D721Med (cell line): ENCODE measurements at regions not wholly inside any gene's neighbourhood (a gene's known extent, or its start where the extent isn't known, plus 50 kb on each side); places are given as distances from the start of the nearest gene placed in this dataset.

Experiments
- DNase-seq: peaks from one replicate; pipeline ENCODE4 v3.0.0; 2011; ENCODE audit warnings: low spot score; ENCODE audit not compliant: insufficient read length
- FAIRE-seq: peaks from 2 replicates; lab custom pipeline; 2011; peaks lifted over from hg19 to GRCh38; lab: Jason Lieb, UNC
- CTCF ChIP-seq: IDR thresholded peaks from 2 replicates; pipeline ENCODE4 v1.5.1; 2012; ENCODE audit warnings: mild to moderate bottlenecking, control low read depth; ENCODE audit not compliant: insufficient read depth; ENCODE audit errors: missing control alignments

GRCh38 chr4:124288706-124289486, 423.6 kb downstream of the ANKRD50 start:
- FAIRE-seq, result no peak
- no peak for TF ChIP-seq CTCF
- no peak for DNase-seq

- FAIRE-seq (no peak), DNase-seq (no peak)
- TF ChIP-seq CTCF, result no peak
Measured at GRCh38 chr4:124290678-124291077, 421.9 kb downstream of the ANKRD50 start.

- FAIRE-seq (no peak), DNase-seq (no peak)
- no peak for TF ChIP-seq CTCF
Measured at GRCh38 chr4:124295413-124295812, 417.1 kb downstream of the ANKRD50 start.

GRCh38 chr4:124304941-124305340, 407.6 kb downstream of the ANKRD50 start:
- FAIRE-seq (no peak), DNase-seq (no peak)
- no peak for TF ChIP-seq CTCF

- DNase-seq (no peak), FAIRE-seq (no peak)
- no peak for TF ChIP-seq CTCF
Measured at GRCh38 chr4:124306352-124306751, 406.2 kb downstream of the ANKRD50 start.

GRCh38 chr4:124307143-124307542, 405.4 kb downstream of the ANKRD50 start:
- FAIRE-seq, result no peak
- DNase-seq, result no peak
- TF ChIP-seq CTCF, result no peak

- FAIRE-seq (peak; percentile 68), DNase-seq (no peak)
- no peak for TF ChIP-seq CTCF
Measured at GRCh38 chr4:124318292-124318691, 394.2 kb downstream of the ANKRD50 start.
